Endodermal cell (in vitro differentiated cells): ENCODE measurements at regions not wholly inside any gene's neighbourhood (a gene's known extent, or its start where the extent isn't known, plus 50 kb on each side); places are given as distances from the start of the nearest gene placed in this dataset.

ENCODE experiments used
- DNase-seq: peaks from one replicate; pipeline ENCODE4 v3.0.0-alpha.2; 2017
- H3K27ac ChIP-seq: 2 replicates; pipeline ENCODE4 v1.5.1; 2013; ENCODE audit warnings: mild to moderate bottlenecking, low read depth, low read length, moderate library complexity
- H3K27me3 ChIP-seq: 2 replicates; pipeline ENCODE4 v1.6.1; 2013; ENCODE audit warnings: mild to moderate bottlenecking, low read length, moderate library complexity; ENCODE audit not compliant: insufficient read depth, control insufficient read depth, poor library complexity, severe bottlenecking
- H3K36me3 ChIP-seq: 2 replicates; pipeline ENCODE4 v1.7.0; 2013; ENCODE audit warnings: mild to moderate bottlenecking, low read length, moderate library complexity; ENCODE audit not compliant: control insufficient read depth, insufficient read depth
- H3K4me1 ChIP-seq: one replicate; pipeline ENCODE4 v1.7.0; 2013; ENCODE audit warnings: low read length; ENCODE audit not compliant: control insufficient read depth, insufficient read depth
- H3K4me3 ChIP-seq: 2 replicates; pipeline ENCODE4 v1.5.1; 2013; ENCODE audit warnings: mild to moderate bottlenecking, low read length, moderate library complexity
- H3K9ac ChIP-seq: 2 replicates; pipeline ENCODE4 v1.6.1; 2013; ENCODE audit warnings: mild to moderate bottlenecking, low read length, moderate library complexity; ENCODE audit not compliant: poor library complexity, severe bottlenecking; ENCODE audit errors: extremely low read depth
- H3K9me3 ChIP-seq: 2 replicates; pipeline ENCODE4 v1.6.1; 2013; ENCODE audit warnings: mild to moderate bottlenecking, low read length, moderate library complexity; ENCODE audit not compliant: control insufficient read depth
- H3K27ac Mint-ChIP-seq: 2 replicates; pipeline ENCODE4 v1.8.0; 2020; ENCODE audit warnings: mixed read lengths
- H3K27me3 Mint-ChIP-seq: 2 replicates; pipeline ENCODE4 v1.8.0; 2021; ENCODE audit warnings: mild to moderate bottlenecking, mixed read lengths; ENCODE audit not compliant: insufficient read depth
- H3K36me3 Mint-ChIP-seq: 2 replicates; pipeline ENCODE4 v1.8.0; 2020; ENCODE audit warnings: low read depth, mixed read lengths
- H3K4me1 Mint-ChIP-seq: 2 replicates; pipeline ENCODE4 v1.8.0; 2020; ENCODE audit warnings: mixed read lengths
- H3K4me3 Mint-ChIP-seq: 2 replicates; pipeline ENCODE4 v1.8.0; 2020; ENCODE audit warnings: mild to moderate bottlenecking, moderate library complexity, mixed read lengths
- H3K9me3 Mint-ChIP-seq: 2 replicates; pipeline ENCODE4 v1.8.0; 2020; ENCODE audit warnings: mild to moderate bottlenecking, mixed read lengths
- CTCF ChIP-seq: fragments of 200-600 bp; sonication (generic); conservative IDR thresholded peaks from 2 replicates; pipeline ENCODE4 v1.5.0; 2021; ENCODE audit warnings: antibody characterized with exemption, mild to moderate bottlenecking
- WGBS, 2 experiments: methylation state at CpG; one replicate each; pipeline versions ENCODE4 v1.1.5 to v1.1.7; 2013; ENCODE audit warnings: missing lambda C conversion rate in 2 of 2, mixed read lengths in 1 of 2; ENCODE audit not compliant: insufficient coverage in 1 of 2, insufficient read length in 1 of 2; 5-methylcytosine and 5-hydroxymethylcytosine counted together

- Histone ChIP-seq H3K36me3 (no peaks in the 10 kb centered on the region), H3K9me3 (peaks cover 17% of the 10 kb centered on the region), H3K27ac (no peak overlapping the region), H3K4me3 (no peak overlapping the region), H3K9ac (no peak overlapping the region), H3K4me1 (no peaks in the 10 kb centered on the region), H3K27me3 (no peaks in the 10 kb centered on the region)
- DNase-seq = no peak
- Mint-ChIP-seq H3K27ac (no peak overlapping the region), H3K27me3 (no peaks in the 10 kb centered on the region), H3K36me3 (no peaks in the 10 kb centered on the region), H3K4me3 (no peak overlapping the region), H3K4me1 (no peaks in the 10 kb centered on the region), H3K9me3 (no peaks in the 10 kb centered on the region)
- no peak for TF ChIP-seq CTCF
- 100% methylated on average over 1 of the region's 2 CpGs; no CpG with 5 or more reads in 1 of the 2 experiments for WGBS, 2 experiments
Observed at GRCh38 chr5:21173526-21173925, 1185.5 kb upstream of the CDH18 start.

- no peaks in the 10 kb centered on the region for H3K27me3 Mint-ChIP-seq
- TF ChIP-seq CTCF = no peak
- H3K27ac ChIP-seq = no peak overlapping the region
- H3K4me3 ChIP-seq = no peak overlapping the region
- no peaks in the 10 kb centered on the region for H3K9me3 Mint-ChIP-seq
- no peaks in the 10 kb centered on the region for H3K27me3 ChIP-seq
- no peaks in the 10 kb centered on the region for H3K4me1 ChIP-seq
- H3K4me3 Mint-ChIP-seq = no peak overlapping the region
- H3K9me3 ChIP-seq = peaks cover 22% of the 10 kb centered on the region
- 85% methylated on average over 2 of the region's 2 CpGs; no CpG with 5 or more reads in 1 of the 2 experiments for WGBS, 2 experiments
- H3K36me3 Mint-ChIP-seq = no peaks in the 10 kb centered on the region
- no peak for DNase-seq
- no peaks in the 10 kb centered on the region for H3K4me1 Mint-ChIP-seq
- H3K36me3 ChIP-seq = no peaks in the 10 kb centered on the region
- no peak overlapping the region for H3K27ac Mint-ChIP-seq
- H3K9ac ChIP-seq = no peak overlapping the region
Observed at GRCh38 chr5:21173036-21173435, 1185.0 kb upstream of the CDH18 start.

- H3K9ac ChIP-seq = no peak overlapping the region
- H3K36me3 Mint-ChIP-seq = peaks cover 6% of the 10 kb centered on the region
- H3K4me3 Mint-ChIP-seq = no peak overlapping the region
- peaks cover 11% of the 10 kb centered on the region for H3K9me3 Mint-ChIP-seq
- H3K4me3 ChIP-seq = no peak overlapping the region
- H3K36me3 ChIP-seq = peaks cover 4% of the 10 kb centered on the region
- no peaks in the 10 kb centered on the region for H3K4me1 ChIP-seq
- H3K27ac ChIP-seq = no peak overlapping the region
- no peaks in the 10 kb centered on the region for H3K4me1 Mint-ChIP-seq
- no peaks in the 10 kb centered on the region for H3K27me3 ChIP-seq
- H3K27ac Mint-ChIP-seq = no peak overlapping the region
- no peak for TF ChIP-seq CTCF
- no peak for DNase-seq
- H3K27me3 Mint-ChIP-seq = no peaks in the 10 kb centered on the region
- peaks cover 38% of the 10 kb centered on the region for H3K9me3 ChIP-seq
Observed at GRCh38 chr5:21171038-21171437, 1183.0 kb upstream of the CDH18 start.
